ENCODE measurements at regions not wholly inside any gene's neighbourhood (a gene's known extent, or its start where the extent isn't known, plus 50 kb on each side); places are given as distances from the start of the nearest gene placed in this dataset.

GRCh38 chr2:163822033-163822432 is 86.2 kb upstream of the FIGN start:
- TF ChIP-seq POLR2A (IDR thresholded peaks at IDR 0.05; ENCODE audit: low read length) (no peak), GATA1 (IDR thresholded peaks at IDR 0.05; ENCODE audit: low read depth, low read length) (no peak)

All from erythroblast (primary cell).